Limb (tissue), 2 donors: ENCODE measurements at regions not wholly inside any gene's neighbourhood (a gene's known extent, or its start where the extent isn't known, plus 50 kb on each side); places are given as distances from the start of the nearest gene placed in this dataset.

Experiments
- DNase-seq, 2 donors: peaks; one replicate each; pipeline ENCODE4 v3.0.0-alpha.2; 2016; ENCODE audit errors: extremely low spot score in 2 of 2

GRCh38 chr1:215458562-215458961, 108.5 kb upstream of the KCTD3 start:
- no peak for DNase-seq

GRCh38 chr1:215459136-215459535, 108.0 kb upstream of the KCTD3 start:
- no peak for DNase-seq

DNA sequence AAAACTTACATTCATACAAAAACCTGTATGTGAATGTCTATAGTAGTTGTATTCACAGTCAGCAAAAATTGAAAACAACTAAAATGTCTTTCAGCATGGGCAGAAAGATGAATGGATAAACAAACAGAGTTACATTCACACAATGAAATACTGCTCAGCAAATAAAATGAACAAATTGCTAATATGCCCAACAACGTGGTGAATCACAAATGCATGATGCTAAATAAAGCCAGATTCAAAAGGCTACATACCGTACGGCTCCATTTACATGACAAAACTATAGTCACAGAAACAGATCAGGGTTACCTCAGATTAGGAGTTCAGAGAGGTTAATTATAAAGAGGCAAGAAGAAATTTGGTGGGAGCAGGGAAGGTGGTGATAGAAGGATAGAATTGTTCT, 100.7 kb upstream of the KCTD3 start:
- no peak for DNase-seq

GRCh38 chr1:215471463-215471862, 95.6 kb upstream of the KCTD3 start:
- no peak for DNase-seq

- no peak for DNase-seq
Observed at GRCh38 chr1:215472723-215473122, 94.4 kb upstream of the KCTD3 start.

DNA sequence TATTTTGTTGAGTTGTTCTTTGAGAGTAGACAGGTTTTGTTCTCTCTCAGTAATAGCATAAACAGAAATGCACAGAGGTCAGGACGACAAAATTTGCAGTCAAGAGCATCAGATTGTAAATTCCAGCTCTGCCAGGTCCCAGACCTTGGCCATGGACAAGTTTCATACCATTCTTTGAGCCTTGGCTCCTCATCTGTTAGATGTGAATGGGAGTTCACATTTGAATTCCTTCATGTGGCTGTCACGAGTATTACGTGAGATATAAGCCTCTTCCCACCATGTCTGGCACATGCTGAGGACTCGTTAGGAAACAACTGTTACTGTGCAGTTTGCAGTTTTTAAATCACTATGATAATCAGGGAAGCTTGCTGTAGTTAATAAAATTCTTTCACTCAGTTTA, 93.2 kb upstream of the KCTD3 start:
- DNase-seq: no peak

DNA sequence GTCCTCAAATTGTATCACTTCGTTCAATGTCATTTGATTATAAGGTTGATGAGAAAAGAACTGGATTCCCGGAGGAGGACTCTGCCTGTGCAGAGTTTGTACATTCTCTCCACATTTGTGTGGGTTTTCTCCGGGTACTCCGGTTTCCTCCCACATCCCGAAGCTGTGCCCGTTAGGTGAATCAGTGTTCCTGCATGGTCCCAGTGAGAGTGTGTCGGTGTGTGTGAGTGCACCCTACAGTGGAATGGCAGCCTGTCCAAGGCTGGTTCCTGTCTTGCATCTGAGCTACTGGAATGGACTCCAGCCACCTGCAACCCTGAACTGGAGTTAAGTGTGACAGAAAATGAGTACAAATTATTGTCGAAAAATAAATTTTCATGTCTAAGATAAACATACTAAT, 92.2 kb upstream of the KCTD3 start:
- DNase-seq: no peak

- no peak for DNase-seq
Observed at GRCh38 chr1:215475796-215476481, 91.2 kb upstream of the KCTD3 start.

DNA sequence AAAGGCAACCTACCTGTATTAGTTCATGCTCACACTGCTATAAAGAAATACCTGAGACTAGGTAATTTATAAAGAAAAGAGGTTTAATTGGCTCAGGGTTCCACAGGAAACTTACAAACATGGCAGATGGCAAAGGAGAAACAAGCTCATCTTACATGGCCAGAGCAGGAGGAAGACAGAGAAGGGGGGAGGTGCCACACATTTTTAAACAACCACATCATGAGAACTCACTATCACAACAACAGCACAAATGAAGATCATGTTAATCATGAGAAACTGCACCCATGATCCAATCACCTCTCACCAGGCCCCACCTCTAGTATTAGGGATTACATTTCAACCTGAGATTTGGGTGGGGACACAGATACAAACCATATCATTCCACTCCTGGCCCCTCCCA, 90.6 kb upstream of the KCTD3 start:
- no peak for DNase-seq

DNA sequence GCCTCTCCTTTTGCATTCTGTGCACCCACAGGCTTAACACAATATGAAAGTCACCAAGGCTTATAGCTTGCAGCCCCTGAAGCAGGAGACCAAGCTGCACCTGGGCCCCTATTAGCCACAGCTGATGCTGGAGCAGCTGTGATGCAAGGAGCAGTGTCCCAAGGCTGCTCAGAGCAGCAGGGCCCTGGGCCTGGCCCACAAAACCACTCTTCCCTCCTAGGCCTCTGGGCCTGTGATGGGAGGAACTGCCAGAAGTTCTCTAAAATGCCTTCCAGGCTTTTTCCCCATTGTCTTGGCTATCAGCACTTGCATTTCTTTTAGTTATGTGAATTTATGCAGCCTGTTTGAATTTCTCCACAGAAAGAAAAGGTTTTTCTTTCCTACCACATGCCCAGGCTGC, 89.5 kb upstream of the KCTD3 start:
- DNase-seq: no peak

DNA sequence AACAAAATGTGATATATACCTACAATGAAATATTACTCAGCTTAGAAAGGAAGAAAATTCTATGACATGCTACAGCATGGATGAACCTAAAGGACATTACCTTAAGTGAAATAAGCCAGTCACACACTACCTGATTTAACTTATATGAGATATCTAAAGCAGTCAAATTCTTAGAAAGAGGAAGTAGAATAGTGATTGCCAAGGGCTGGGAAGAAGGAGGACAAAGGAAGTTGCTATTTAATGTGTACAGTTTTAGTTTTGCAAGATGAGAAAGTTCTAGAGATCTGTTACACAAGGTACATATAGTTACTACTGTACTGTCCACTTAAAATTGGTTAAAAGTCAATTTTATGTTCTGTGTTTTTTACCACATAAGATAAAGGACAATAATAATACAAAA, 87.5 kb upstream of the KCTD3 start:
- DNase-seq: no peak

- DNase-seq: no peak
Observed at GRCh38 chr1:215482079-215482478, 85.0 kb upstream of the KCTD3 start.

DNA sequence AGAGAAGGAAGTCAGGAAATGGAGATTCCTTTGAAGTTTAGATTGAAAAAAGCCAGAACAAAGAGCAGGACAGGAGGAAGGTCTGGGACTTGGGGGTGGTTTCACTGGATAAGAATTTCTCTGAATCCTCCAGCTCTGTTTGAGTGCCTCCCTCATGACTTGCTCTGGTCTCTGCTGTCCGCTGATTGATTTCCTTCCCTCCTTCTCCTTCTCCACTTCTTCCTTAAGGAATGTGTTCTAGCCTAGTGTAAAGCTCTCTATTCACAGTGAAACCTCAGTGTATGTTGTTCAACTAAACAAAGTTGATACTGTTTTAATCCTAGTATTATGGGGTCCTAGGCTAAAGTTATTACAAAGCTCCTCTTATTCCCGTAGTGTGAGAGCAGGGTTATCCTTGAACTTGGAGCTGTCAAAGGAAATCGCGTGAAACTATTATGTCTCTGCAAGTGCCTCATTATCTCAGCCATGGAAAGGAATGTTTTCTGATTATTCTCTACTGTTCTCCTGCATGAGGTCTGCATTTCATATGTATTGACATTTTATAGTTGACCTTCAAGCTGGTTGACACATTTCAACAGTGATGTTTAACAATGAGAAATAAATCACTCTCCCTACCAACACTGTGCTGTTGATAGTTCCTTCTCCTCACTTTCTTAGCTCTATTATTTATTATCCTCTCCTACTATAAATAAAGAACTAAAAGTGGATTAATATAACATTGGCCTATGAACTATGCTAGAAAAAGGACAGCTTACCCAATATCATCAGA, 82.7 kb upstream of the KCTD3 start:
- no peak for DNase-seq

DNA sequence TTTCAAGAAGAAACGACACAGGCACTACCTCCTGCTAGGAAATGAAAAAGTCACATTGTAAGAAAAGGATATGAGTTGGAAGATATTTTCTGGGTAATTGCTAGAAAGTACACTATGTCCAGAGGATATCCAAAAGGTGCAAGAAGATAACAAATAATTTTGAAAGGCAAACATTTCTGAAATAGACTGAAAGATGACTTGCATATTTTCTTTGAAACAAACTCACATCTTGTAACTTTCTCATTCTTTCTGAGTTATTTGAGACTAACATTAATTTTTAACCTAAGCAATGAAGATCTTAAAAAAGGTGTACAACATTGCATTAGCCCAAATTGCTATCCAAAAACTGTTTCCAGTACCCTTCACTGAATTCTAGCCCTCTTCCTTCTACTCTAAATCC, 79.6 kb upstream of the KCTD3 start:
- no peak for DNase-seq

- no peak for DNase-seq
Observed at GRCh38 chr1:215488850-215489249, 78.3 kb upstream of the KCTD3 start.

DNA sequence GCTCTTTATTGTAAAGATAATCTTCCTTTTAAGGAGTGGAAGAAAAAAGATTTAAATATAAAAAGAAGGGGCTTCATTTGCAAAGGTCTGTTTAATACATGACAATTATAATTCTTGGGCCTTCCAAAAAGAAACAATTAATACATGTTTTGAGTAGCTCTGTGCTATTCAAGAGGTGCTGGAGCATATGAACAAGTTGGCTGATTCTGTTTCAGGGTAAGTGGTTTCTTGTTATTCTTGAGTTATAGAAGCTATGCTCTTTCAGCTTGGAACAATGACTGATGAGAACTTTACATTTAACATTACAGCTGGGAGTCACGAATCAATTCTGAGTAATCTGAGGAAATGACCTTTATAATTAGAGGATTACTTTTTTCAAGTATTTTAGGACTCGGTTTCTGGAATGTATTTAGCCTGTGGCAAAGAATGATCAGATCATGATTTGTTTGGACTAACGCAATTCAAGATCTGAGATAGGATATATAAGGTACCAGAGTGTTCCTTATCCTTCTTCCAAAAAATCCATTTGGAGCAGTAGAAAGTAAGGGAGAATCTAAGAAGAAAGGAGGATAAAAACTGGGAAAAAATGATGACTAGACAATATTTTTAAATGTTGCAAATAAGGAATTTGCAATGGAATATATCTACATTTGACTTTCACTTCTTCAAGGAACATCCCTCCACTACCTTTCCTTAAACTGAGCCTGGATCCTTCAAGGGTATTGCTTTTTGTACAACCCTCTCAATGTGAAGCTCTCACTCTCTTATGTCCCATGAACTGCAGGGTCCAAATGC, 77.1 kb upstream of the KCTD3 start:
- no peak for DNase-seq

DNA sequence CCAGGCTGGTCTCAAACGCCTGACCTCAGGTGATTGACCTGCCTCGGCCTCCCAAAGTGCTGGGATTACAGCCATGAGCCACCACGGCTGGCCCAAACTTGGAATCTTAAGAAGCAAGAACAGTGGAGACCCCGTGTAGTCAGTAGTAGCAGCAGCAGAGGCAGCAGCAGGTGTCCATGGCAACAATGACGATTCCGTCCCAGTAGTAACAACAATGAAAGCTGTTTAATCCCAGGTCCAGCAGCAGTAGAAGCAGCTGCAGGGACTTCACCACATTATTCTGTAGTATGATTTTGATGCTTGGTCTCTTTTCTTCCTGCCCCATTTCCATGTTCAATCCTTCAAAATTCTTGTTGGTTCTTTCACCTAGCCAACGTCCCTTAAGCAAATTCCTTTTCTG, 69.6 kb upstream of the KCTD3 start:
- no peak for DNase-seq

GRCh38 chr1:215501496-215501895, 65.6 kb upstream of the KCTD3 start:
- no peak for DNase-seq

- DNase-seq: no peak
Observed at GRCh38 chr1:215502081-215502480, 65.0 kb upstream of the KCTD3 start.

DNA sequence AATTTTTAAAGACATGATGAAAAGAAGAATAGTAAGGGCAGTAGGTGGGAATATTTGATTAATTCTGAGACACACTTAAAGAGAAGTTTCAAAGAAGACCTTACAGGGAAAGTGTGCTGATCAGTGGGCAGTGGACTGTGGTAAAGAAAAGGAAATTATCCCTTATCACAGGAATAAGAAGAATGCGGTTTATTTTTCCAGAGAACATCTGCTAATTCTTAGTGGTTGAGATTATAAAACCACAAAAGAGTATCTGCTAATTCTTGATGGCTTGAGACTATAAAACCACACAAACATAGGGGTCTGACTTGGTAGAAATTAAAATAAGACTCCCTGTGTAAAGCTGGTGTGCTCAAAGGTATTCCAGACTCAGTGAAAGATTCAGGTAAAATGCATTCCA, 60.0 kb upstream of the KCTD3 start:
- DNase-seq: no peak

- no peak for DNase-seq
Observed at GRCh38 chr1:215508311-215508710, 58.8 kb upstream of the KCTD3 start.
